Adrenal gland (tissue), 5 donors: ENCODE measurements at regions not wholly inside any gene's neighbourhood (a gene's known extent, or its start where the extent isn't known, plus 50 kb on each side); places are given as distances from the start of the nearest gene placed in this dataset.

Experiments
- POLR2A ChIP-seq, 2 donors: fragments of 450-650 bp; IDR thresholded peaks; one replicate each; pipeline ENCODE4 v1.6.1; 2017; ENCODE audit warnings: antibody characterized with exemption in 2 of 2, mild to moderate bottlenecking in 2 of 2, moderate library complexity in 1 of 2
- TF ChIP-seq, protein P1 (sequence below), 6 experiments: fragments of 450-650 bp in 4 of 6; fragments of 200-600 bp in 2 of 6; sonication (generic) in 1 of 6; IDR thresholded peaks; 1 replicate in 5 of 6; 2 replicates in 1 of 6; pipeline versions ENCODE4 v1.5.1 to v1.8.0; 2016 to 2021; ENCODE audit warnings: antibody characterized with exemption in 6 of 6, mild to moderate bottlenecking in 2 of 6, moderate library complexity in 1 of 6
- donor health status: DM: no; HTN: no; CAD: no.

DNA sequence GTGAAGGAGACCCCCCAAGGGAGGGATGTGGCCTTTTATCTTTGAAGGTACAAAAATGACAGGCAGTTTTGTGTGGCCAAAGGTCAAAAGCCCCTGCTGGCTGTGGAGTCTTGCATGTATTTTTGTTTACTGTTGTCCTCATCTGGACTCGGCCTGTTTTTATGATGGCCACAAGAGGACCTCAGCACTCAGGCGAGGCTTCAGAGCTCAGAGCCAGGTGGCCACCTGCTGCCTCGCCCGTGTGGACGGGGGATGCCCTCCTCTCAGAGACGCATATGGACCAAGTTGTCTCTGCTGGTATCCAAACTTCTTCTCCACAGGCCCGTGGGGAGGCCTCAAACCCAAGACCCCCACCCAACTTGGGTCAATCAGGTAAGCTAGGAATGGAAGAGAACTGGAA lies 118.2 kb downstream of the DACT2 start:
- TF ChIP-seq, protein P1, sequence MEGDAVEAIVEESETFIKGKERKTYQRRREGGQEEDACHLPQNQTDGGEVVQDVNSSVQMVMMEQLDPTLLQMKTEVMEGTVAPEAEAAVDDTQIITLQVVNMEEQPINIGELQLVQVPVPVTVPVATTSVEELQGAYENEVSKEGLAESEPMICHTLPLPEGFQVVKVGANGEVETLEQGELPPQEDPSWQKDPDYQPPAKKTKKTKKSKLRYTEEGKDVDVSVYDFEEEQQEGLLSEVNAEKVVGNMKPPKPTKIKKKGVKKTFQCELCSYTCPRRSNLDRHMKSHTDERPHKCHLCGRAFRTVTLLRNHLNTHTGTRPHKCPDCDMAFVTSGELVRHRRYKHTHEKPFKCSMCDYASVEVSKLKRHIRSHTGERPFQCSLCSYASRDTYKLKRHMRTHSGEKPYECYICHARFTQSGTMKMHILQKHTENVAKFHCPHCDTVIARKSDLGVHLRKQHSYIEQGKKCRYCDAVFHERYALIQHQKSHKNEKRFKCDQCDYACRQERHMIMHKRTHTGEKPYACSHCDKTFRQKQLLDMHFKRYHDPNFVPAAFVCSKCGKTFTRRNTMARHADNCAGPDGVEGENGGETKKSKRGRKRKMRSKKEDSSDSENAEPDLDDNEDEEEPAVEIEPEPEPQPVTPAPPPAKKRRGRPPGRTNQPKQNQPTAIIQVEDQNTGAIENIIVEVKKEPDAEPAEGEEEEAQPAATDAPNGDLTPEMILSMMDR (IDR thresholded peaks at IDR 0.05): peak in 1 of 6 experiments; percentile 11
- no peak for TF ChIP-seq POLR2A (IDR thresholded peaks at IDR 0.05)
